ENCODE measurements at regions not wholly inside any gene's neighbourhood (a gene's known extent, or its start where the extent isn't known, plus 50 kb on each side); places are given as distances from the start of the nearest gene placed in this dataset.

DNA sequence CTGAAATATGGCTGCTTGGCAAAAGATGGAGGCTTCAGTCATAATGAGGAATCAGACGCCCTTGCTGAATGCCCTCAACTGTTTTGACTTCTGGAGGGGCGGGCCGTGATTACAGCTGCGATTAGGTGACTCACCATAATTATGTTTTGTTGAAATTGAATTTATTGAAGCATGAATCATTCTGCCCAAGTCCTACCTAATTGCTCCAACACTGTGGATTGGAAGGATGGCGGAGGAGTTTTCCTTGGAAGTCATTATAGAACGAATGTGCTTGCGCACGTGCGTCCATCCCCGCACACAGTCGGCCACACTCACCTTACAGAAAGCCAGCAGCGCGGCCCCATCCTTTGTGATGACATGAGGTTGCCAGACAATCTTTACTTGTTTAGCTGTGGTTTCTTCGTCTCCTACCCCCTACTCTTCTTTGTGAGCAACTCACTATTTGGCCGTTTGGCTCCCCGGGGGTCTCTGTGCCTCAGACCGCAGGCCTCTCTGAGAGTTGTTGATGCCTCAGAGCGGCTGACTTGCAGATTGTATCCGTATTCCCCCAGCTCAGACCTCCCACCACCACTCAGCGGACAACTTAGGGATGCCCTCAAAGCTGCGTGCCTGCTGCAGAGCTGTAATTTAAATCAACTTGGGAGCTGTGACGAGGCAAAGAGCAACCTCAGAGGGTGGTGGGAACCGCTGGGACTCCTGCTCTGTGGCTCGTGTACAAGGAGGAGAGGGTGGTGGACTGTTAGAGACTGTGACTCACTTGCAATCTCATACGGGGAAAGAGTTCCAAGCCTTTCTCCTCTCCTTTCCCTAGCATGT, 513.4 kb downstream of the TNS1 start:
- DNase-seq (ENCODE audit: extremely low read depth in 1 of 2, low read depth in 1 of 2) = no peak

DNA sequence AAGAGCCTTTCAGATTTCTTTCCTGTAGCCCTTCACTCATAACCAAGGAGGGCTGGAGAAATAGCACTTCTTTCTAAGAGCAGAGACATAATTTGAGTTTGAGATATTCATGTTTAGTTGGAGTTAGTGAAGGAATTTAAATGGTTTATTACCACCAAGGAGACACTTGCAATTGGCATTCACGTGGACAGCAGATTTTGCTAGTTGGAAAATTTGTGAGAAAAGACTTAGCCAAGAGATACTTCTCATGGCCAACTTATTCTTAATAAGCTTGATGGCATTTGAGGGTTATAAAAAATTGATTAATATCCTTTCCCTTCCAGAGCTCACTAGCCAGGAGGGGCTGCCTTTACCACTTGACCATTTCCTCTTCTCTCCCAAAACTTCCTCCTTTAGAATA, 518.7 kb downstream of the TNS1 start:
- no peak for DNase-seq (ENCODE audit: extremely low read depth in 1 of 2, low read depth in 1 of 2)

DNA sequence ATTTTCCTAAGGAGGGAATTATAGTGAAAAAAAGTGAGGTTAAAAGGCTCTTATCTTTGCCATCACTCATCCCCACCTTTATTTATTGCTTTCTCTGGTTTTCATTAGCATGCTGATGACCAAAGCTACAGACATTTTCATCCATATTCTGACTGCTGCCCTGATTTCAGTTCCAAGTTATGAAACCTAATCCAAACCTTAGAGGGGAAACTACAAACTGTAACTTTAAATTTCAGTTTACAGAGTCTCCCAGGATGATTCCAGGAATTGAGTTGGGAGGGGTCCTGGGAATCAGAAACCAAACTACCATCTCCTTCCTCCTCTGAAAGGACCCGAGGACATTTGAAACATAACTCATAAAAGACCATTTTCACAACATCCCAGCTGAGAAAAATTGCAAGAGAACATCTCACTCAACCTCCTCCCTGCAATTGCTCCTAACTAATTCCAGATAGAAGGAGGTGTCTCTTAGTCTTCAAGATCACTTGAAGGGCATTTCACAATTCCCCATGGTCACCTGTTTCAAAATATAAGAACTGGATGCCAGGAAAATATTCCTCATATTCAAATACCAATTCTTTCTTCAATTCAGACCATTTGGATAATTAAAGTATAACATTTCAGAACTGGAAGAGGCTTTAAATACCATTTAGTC, 520.6 kb downstream of the TNS1 start:
- DNase-seq (ENCODE audit: extremely low read depth in 1 of 2, low read depth in 1 of 2) = no peak

DNA sequence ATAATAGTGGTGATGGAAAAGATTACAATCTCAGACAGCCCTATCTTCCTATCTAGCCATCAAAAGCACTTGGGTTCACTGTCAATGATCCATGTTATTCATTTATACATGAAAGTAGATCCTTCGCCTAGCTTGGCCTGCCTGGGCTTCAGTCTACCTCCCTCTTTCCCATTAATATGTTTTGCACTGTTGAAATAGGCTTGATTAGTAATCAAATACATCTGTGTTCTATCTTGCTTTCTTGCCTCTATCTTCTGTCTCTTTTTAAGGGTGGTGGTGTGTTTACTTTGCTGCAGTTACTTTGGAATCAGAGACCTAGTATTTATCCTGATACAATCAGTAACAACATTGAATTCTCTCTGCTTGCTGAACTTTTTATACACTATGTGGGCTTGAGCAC, 521.2 kb downstream of the TNS1 start:
- DNase-seq (ENCODE audit: extremely low read depth in 1 of 2, low read depth in 1 of 2) = no peak

DNA sequence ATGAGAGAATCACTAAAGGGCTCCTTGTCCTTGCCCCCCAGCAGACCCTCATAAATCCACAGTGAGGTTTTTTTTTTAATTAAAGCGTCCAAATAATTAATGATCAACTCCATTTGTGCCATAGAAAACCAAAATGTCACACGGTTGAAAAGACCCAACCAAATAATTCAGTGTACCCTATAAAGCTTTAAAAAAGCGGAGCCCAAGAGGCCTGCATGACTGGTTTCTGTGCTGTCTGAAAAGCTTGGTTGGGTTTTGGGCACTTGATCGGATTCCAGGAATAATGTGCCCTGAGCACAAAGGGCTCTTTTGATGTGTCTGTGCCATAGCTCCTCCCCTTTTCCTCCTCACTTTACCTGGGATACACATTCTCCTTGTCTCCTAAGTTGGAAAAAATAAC, 523.2 kb downstream of the TNS1 start:
- DNase-seq (ENCODE audit: extremely low read depth in 1 of 2, low read depth in 1 of 2) = no peak

DNA sequence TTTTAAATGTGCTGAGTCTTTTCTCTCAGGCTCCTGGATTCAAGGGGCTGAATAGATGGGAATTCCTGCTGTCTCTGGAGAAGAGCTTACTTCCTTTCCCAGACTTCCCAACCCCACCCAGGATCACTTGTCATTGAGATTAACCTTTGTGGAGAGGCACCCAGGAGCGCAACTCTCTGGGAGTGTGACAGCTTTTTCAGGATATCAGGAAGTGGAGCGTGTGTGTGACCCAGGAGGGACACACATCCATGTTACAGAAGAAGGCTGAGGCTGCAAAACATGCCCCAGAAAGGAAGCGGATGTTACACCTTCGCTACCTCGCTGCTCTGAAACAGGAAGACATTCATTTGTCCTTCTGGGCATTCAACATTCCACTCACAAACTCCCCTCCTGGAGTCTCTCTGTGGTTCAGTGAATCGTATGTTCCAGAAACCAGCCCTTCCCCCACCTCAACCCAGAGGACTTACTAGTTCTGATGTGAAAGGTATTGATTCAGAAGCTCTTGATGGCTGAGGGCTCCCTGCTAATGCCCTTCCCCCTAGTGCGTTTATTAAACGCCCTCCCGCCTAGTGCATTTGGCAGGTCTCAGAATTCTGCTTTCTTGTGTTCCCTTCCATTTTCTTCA, 523.9 kb downstream of the TNS1 start:
- no peak for DNase-seq (ENCODE audit: extremely low read depth in 1 of 2, low read depth in 1 of 2)

DNA sequence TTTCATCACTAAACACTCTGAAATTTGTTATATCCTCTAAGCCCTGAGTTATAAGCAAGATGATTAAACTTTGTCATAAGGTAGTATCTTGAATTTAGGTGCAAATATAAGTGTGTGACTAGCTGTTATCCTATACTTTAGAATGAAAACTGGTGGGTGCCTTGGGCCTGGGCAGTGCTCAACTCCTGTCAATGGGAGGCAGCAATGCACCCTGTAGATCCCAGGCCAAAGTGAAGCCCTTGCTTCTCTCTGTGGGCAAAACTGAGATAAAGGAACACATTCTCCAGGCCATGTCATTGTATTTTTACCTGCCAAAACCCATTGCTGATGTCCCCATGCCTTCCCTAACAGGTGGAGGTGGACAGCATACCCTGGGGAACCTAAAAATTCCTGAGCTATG, 525.2 kb downstream of the TNS1 start:
- no peak for DNase-seq (ENCODE audit: extremely low read depth in 1 of 2, low read depth in 1 of 2)

DNA sequence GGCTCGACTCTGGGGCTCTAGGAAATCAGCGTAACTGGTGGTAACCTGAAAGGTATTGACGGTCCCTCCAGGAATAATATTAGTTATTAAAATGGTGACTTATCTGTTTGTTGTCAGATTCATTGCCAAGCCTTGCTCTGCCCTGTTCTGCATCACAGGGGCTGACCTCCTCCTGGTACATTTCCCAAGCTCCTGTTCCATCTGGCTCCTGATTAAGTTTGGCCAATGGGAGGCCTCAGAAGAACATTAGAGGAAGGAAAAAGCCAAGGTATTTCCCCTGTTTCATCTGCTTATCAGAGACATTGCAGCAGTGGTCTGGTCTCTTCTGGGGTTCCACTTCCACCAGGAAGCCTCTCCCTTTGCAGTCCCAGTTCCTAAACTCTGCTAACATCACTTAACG, 527.0 kb downstream of the TNS1 start:
- no peak for DNase-seq (ENCODE audit: extremely low read depth in 1 of 2, low read depth in 1 of 2)

DNA sequence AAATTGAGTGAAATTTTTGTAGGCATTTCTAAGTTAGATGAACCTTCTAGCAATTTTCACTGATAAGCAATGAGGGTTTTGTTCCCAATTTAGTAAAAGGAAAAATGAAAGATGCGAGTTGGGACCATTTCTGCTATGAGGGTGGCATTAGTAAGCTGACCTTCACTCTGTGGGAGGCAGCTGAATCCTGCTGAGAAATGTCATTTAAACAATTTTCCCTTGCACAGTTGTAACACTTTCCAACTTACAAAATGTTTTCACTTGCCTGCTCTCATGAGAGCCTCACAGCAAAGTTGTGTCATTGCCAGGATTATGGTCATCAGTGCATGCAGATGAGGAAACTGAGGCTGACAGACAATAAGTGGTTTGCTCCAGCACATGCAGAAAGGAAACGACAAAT, 527.7 kb downstream of the TNS1 start:
- DNase-seq (ENCODE audit: extremely low read depth in 1 of 2, low read depth in 1 of 2) = no peak

DNA sequence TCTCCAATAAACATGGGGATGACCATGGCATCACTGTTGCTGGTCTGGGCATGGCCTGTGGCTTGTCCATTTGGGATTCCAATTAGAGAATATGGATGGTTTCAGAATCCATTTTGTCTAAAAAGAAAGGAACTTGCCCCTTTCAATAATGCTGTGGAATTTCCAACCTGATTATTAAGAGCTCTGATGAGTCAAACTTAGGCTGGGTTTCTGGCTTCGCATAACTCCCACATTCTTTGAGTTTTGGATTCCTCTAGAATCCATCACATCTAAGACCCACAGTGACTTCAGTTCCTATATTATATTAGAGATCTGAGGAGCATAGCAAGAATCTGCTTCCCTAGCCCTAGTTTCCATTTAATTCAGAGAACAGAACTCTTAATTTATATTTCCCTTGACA, 531.5 kb downstream of the TNS1 start:
- no peak for DNase-seq (ENCODE audit: extremely low read depth in 1 of 2, low read depth in 1 of 2)

DNA sequence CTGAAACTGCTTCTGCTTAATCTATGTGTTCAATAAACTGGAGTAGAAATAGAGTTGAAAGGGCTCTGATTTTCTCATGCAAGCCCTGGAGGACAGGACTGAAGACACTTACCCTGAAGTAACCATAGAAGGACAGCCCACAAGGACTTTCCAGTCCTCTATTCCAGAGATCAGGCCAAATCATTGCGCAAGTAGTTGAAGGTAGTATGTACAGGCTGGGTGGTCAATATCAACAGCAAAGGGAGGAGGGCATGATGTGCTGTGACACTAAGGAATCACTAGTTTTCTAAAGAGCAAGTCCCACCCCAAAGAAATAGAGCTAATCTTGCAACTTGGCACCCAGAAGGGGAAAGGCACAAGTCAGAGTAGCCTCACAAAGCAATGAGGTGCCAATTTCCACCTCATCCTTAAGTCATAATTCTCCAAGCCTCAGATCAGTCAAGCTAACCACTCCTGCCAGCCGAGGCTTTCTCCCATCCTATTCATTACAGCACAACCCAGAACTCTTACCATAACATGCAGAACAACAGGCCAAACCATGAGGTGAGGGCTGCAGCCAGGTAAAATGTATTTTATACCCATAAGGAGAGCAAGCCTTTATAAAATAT, 533.5 kb downstream of the TNS1 start:
- no peak for DNase-seq (ENCODE audit: extremely low read depth in 1 of 2, low read depth in 1 of 2)

DNA sequence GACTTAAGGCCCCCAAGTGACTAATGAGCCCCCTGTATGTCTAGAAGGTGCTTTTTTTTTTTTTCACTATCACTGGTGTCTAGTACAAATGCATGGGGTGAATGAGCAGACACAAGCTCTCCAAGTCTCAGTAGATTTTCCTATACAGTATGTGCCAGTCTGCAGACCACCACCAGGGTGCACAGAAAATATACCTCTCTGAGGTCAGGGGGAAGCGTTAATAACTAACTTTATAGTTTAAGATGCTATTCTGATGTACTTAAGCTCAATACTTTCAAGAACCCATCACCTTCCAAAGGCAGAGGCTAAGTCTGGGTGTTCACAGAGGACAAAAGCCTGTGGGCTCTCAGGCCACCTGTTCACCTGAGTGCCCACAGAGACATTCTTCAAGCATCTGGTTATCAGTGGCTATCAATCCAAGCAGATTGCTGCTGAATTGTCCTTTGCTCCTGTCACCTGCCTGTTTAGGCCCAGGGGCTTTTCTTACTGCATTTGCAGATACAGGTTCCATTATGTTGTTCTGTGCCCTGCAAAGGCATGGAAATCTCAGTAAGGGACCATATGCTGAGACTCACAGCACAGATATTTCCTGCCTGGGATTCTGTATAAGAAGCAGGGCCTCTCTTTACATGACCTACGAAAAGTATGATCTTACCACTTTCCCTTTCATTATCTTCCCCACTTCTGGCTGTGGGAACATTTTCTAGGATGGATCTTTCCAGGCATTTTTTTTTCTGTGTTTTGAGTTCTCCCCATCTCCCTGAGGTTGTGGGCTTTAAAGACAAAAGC, 534.6 kb downstream of the TNS1 start:
- DNase-seq (ENCODE audit: extremely low read depth in 1 of 2, low read depth in 1 of 2) = no peak

DNA sequence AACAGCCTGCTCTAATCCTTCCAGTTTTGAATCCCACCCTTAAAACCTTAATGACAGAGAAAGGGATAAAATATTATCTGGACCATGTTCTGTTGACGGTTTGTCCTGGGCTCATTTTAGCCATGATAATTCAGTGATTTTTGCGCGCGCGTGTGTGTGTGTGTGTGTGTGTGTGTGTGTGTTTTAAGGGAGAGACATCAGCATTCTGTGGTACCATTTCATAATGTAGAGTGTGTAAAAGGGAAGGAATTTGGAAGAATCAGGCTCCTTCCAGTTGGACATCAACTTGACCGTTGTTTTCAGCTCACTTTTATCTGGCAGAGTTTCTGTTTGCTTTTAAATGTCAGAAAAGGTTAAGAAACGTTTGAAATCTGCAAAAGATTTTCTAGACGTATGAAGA, 535.5 kb downstream of the TNS1 start:
- DNase-seq (ENCODE audit: extremely low read depth in 1 of 2, low read depth in 1 of 2) = no peak

DNA sequence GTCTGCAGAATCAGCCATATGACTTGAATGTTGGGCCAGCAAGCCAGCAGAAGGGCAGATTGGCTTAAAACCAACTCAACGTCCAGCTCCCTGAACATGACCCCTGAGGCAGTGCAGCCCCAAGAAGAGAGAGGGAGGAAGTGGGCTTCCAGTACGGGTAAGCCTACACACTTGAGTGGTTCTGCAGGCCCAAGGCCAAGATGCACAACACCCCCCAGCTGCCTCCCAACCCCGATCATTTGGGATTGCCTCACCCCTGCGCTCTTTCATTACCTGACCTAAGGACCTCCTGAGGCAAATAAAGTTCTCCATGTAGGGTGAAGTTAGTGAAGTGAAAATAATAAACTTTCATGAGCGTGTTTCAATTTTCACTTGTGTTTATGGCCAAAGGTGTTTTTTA, 536.0 kb downstream of the TNS1 start:
- no peak for DNase-seq (ENCODE audit: extremely low read depth in 1 of 2, low read depth in 1 of 2)

DNA sequence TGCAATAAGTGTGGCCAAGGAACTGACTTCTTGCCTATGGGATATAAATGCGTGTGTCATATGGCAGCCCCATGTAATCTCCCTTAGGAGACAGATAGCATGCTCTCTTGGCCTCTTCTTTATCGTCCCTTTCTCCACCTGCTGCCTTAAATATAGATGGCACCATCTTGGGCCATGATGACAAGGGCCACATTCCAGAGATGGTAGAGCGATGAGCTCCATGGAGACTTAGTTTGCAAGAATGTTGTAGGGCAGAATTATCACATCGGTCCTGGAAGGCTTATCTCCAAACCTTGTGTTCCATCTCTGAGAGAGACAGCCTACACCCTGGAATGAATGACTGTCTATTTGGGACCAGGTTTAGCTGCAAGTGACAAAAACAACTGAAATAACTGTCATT, 536.7 kb downstream of the TNS1 start:
- DNase-seq (ENCODE audit: extremely low read depth in 1 of 2, low read depth in 1 of 2) = no peak

DNA sequence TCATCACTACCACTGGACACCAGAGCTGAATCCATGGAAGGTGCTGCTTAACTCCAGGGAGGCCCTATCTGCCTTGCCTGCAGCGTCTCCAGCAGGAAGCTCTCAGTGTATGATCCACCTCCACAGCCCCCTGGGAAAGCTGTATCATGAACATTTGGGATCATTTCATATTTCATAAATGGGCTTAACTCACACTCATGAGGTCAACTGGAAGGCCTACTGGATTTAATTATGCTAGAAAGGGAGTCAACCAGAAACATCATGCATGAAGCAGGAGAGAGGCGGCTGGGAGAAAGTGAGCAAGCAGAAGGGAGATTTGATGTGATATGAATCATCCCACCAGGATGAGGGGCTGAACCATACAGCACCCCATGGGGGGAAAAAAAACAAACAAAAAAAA, 537.7 kb downstream of the TNS1 start:
- DNase-seq (ENCODE audit: extremely low read depth in 1 of 2, low read depth in 1 of 2) = no peak

DNA sequence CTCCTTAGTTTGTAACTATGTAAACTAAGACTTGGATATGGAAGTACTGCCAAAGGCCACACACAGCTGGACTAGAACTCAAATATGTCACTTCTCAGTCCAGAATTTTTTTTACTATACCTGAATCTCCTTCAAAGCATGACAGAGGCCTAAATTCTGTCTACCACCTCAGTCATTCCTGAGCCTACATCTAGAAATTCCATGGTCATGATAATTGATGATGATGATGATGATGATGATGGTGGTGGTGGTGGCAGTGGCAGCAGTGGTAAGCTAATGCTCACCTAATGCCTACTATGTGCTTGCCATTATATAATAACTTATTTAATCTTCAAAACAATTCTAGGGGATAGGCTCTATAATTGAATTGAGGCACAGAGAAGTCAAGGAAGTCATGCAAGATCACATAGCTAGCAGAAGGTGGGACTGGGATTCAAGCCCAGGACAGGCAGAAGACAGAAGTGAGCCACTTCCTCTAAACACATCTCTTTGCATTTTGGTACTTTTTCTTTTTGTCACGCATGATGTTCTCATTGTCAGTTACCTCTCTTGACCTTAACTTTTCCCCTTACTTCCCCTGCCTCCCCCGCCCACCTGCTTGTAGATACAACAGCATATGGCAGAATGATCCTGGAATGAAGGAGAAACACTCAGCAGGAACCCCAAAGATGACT, 539.3 kb downstream of the TNS1 start:
- no peak for DNase-seq (ENCODE audit: extremely low read depth in 1 of 2, low read depth in 1 of 2)

DNA sequence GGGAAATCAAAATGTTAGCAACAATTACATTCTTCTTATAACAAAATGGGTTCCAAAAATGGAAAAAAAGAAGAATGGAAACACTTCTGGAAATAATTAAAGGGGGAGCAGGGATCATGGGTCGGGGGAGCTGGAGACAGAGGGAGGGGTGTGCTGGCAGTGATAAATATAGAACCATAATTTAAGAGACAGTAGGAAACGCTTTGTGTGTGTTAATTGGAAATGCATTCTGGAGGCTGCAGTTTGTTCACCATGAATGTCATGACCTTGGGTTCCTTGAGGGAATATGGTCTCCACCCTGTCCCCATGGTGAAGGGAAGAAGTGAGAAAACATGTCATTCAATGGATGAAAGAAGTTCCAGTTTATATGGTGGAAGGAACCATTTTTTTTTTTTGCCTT, 540.7 kb downstream of the TNS1 start:
- DNase-seq (ENCODE audit: extremely low read depth in 1 of 2, low read depth in 1 of 2) = no peak

DNA sequence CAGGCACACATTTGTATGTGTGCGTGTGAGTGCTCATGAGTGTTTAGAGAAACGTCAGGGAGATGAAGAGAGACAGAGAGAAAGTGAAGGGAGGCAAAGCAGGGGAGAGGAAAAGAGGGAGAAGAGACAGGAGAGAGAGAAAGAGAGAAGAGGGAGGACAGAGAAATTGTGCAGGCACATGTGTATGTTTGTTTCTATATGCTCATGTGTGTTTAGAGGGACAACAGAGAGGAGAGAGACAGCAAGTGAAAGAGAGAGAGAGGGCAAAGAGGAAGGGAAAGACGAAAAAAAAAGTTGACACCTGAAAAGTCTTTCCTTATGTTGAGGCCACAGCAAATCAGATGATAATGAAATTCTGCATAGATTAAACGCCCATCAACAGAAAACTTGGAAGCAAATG, 541.1 kb downstream of the TNS1 start:
- DNase-seq (ENCODE audit: extremely low read depth in 1 of 2, low read depth in 1 of 2) = no peak

DNA sequence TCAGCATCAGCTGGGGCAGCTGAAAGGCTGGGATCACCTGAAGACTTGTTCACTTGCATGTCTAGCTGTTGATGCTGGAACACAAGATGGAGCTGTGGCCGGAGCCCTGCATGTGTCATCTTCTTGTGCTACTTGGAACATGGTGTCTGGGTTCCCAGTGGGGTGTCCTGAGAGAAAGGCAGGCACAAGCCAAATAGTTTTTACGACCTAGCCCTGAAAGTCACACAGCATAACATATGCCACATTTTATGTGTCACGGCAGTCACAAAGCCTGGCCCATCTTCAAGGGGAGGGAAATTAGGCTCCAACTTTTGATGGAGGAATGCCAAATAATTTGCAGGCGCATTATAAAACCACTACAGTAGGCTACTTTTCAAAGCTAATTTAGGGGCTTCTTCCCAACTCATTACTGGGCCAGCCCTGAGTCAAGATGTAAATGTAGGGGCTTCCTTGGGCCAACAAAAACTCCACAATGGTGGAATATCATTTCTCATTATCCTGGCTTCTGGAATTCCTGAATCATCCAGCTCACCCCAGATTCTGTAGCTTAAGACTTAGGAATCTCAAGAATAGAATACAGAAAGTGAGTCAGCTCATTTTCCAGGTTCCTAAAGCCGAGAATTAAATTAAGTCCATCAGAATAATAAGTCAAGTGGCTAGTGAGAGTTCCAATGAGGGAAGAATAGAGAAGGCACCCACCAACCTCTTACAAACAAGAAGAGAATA, 543.0 kb downstream of the TNS1 start:
- DNase-seq (ENCODE audit: extremely low read depth in 1 of 2, low read depth in 1 of 2) = no peak

All from stimulated activated CD8-positive, alpha-beta memory T cell treated with anti-CD3 and anti-CD28 coated beads, Interleukin-7, amount 100 ng/mL, for 48 hours (primary cell).